Nephron (organoid): ENCODE measurements at regions not wholly inside any gene's neighbourhood (a gene's known extent, or its start where the extent isn't known, plus 50 kb on each side); places are given as distances from the start of the nearest gene placed in this dataset.

ENCODE experiments used
- H3K27ac Mint-ChIP-seq, 3 experiments: 2 replicates each; pipeline ENCODE4 v1.8.0; 2020; ENCODE audit warnings: mixed read lengths in 3 of 3, mild to moderate bottlenecking in 2 of 3, moderate library complexity in 1 of 3
- H3K27me3 Mint-ChIP-seq: 2 replicates; pipeline ENCODE4 v1.8.0; 2021; ENCODE audit warnings: low read depth, mild to moderate bottlenecking, moderate library complexity, mixed read lengths
- H3K36me3 Mint-ChIP-seq: 2 replicates; pipeline ENCODE4 v1.8.0; 2020; ENCODE audit warnings: low read depth, mixed read lengths
- H3K4me1 Mint-ChIP-seq: 2 replicates; pipeline ENCODE4 v1.8.0; 2020; ENCODE audit warnings: mixed read lengths
- H3K4me3 Mint-ChIP-seq, 3 experiments: 2 replicates each; pipeline ENCODE4 v1.8.0; 2020; ENCODE audit warnings: mild to moderate bottlenecking in 3 of 3, mixed read lengths in 3 of 3, moderate library complexity in 2 of 3
- H3K9me3 Mint-ChIP-seq: 2 replicates; pipeline ENCODE4 v1.8.0; 2020; ENCODE audit warnings: mixed read lengths
- CTCF ChIP-seq, 3 experiments: fragments of 200-600 bp; sonication (generic); IDR thresholded peaks; one replicate each; pipeline ENCODE4 v1.5.0; 2021; ENCODE audit warnings: antibody characterized with exemption in 3 of 3; ENCODE audit not compliant: unreplicated experiment in 3 of 3

- H3K4me1 Mint-ChIP-seq: no peaks in the 10 kb centered on the region
- H3K36me3 Mint-ChIP-seq: no peaks in the 10 kb centered on the region
- H3K27ac Mint-ChIP-seq: no peak overlapping the region
- peaks cover 2% of the 10 kb centered on the region for H3K9me3 Mint-ChIP-seq
- H3K4me3 Mint-ChIP-seq: no peak overlapping the region
- no peak for TF ChIP-seq CTCF (IDR thresholded peaks at IDR 0.05; ENCODE audit: unreplicated experiment in 3 of 3)
- no peaks in the 10 kb centered on the region for H3K27me3 Mint-ChIP-seq
These were observed 50.8 kb upstream of the CPOX start for GRCh38 chr3:98644168-98644567.

GRCh38 chr3:98645039-98645438 is 51.6 kb upstream of the CPOX start:
- Mint-ChIP-seq H3K9me3 (no peaks in the 10 kb centered on the region), H3K27ac (no peak overlapping the region), H3K27me3 (no peaks in the 10 kb centered on the region), H3K36me3 (no peaks in the 10 kb centered on the region), H3K4me1 (no peaks in the 10 kb centered on the region), H3K4me3 (no peak overlapping the region)
- no peak for TF ChIP-seq CTCF (IDR thresholded peaks at IDR 0.05; ENCODE audit: unreplicated experiment in 3 of 3)

GRCh38 chr3:98646680-98647079 is 53.3 kb upstream of the CPOX start:
- TF ChIP-seq CTCF (IDR thresholded peaks at IDR 0.05; ENCODE audit: unreplicated experiment in 3 of 3): no peak
- Mint-ChIP-seq H3K4me1 (no peaks in the 10 kb centered on the region), H3K27me3 (no peaks in the 10 kb centered on the region)

GRCh38 chr3:98647197-98647596 is 53.8 kb upstream of the CPOX start:
- Mint-ChIP-seq H3K36me3 (no peaks in the 10 kb centered on the region), H3K4me3 (no peak overlapping the region), H3K9me3 (no peaks in the 10 kb centered on the region), H3K27ac (no peak overlapping the region), H3K27me3 (no peaks in the 10 kb centered on the region), H3K4me1 (no peaks in the 10 kb centered on the region)
- no peak for TF ChIP-seq CTCF (IDR thresholded peaks at IDR 0.05; ENCODE audit: unreplicated experiment in 3 of 3)

More at GRCh38 chr3:98646680-98647079, 53.3 kb upstream of the CPOX start:
- H3K4me3 Mint-ChIP-seq: no peak overlapping the region
- no peak overlapping the region for H3K27ac Mint-ChIP-seq
- no peaks in the 10 kb centered on the region for H3K36me3 Mint-ChIP-seq
- H3K9me3 Mint-ChIP-seq: no peaks in the 10 kb centered on the region

GRCh38 chr3:98650971-98651779 is 57.8 kb upstream of the CPOX start:
- H3K4me3 Mint-ChIP-seq: no peak overlapping the region
- no peaks in the 10 kb centered on the region for H3K27me3 Mint-ChIP-seq
- H3K4me1 Mint-ChIP-seq: no peaks in the 10 kb centered on the region
- no peak overlapping the region for H3K27ac Mint-ChIP-seq
- no peaks in the 10 kb centered on the region for H3K36me3 Mint-ChIP-seq
- TF ChIP-seq CTCF (IDR thresholded peaks at IDR 0.05; ENCODE audit: unreplicated experiment in 3 of 3): no peak
- no peaks in the 10 kb centered on the region for H3K9me3 Mint-ChIP-seq

- H3K9me3 Mint-ChIP-seq: no peaks in the 10 kb centered on the region
- no peaks in the 10 kb centered on the region for H3K4me1 Mint-ChIP-seq
- TF ChIP-seq CTCF (IDR thresholded peaks at IDR 0.05; ENCODE audit: unreplicated experiment in 3 of 3): no peak
- H3K4me3 Mint-ChIP-seq: no peak overlapping the region
- no peak overlapping the region for H3K27ac Mint-ChIP-seq
- H3K36me3 Mint-ChIP-seq: no peaks in the 10 kb centered on the region
- no peaks in the 10 kb centered on the region for H3K27me3 Mint-ChIP-seq
These were observed 58.3 kb upstream of the CPOX start for GRCh38 chr3:98651780-98652077.
